Coronary artery (tissue), 2 donors: ENCODE measurements at regions not wholly inside any gene's neighbourhood (a gene's known extent, or its start where the extent isn't known, plus 50 kb on each side); places are given as distances from the start of the nearest gene placed in this dataset.

Experiments
- DNase-seq: peaks from one replicate; pipeline ENCODE4 v3.0.0-alpha.2; 2017; ENCODE audit warnings: low spot score
- H3K27ac ChIP-seq, 2 donors: fragments of 200-600 bp; sonication (generic); one replicate each; pipeline ENCODE4 v1.5.1; 2016 to 2019
- H3K4me3 ChIP-seq: fragments of 200-600 bp; sonication (generic); 2 replicates; pipeline ENCODE4 v1.5.1; 2016; ENCODE audit warnings: mild to moderate bottlenecking, moderate library complexity
- CTCF ChIP-seq: fragments of 200-600 bp; sonication (generic); IDR thresholded peaks from one replicate; pipeline ENCODE4 v1.5.1; 2019; ENCODE audit warnings: antibody characterized with exemption

GRCh38 chr11:115566180-115566764 is 62.1 kb upstream of the CADM1 start:
- DNase-seq = no peak
- Histone ChIP-seq H3K4me3 (no peak overlapping the region), H3K27ac (no peak overlapping the region)
- TF ChIP-seq CTCF = no peak

- H3K4me3 ChIP-seq = no peak overlapping the region
- DNase-seq = no peak
- TF ChIP-seq CTCF = no peak
- H3K27ac ChIP-seq = no peak overlapping the region
These were observed 60.6 kb upstream of the CADM1 start for GRCh38 chr11:115564851-115565250.

- no peak overlapping the region for H3K27ac ChIP-seq
- no peak overlapping the region for H3K4me3 ChIP-seq
- no peak for DNase-seq
- TF ChIP-seq CTCF = no peak
These were observed 56.9 kb upstream of the CADM1 start for GRCh38 chr11:115561116-115561515.

- no peak overlapping the region for H3K27ac ChIP-seq
- TF ChIP-seq CTCF = no peak
- no peak for DNase-seq
- no peak overlapping the region for H3K4me3 ChIP-seq
These were observed 54.4 kb upstream of the CADM1 start for GRCh38 chr11:115558635-115559034.

GRCh38 chr11:115557681-115558080 is 53.5 kb upstream of the CADM1 start:
- DNase-seq = no peak
- Histone ChIP-seq H3K4me3 (no peak overlapping the region), H3K27ac (no peak overlapping the region)
- TF ChIP-seq CTCF = no peak

- no peak overlapping the region for H3K4me3 ChIP-seq
- no peak for TF ChIP-seq CTCF
- no peak overlapping the region for H3K27ac ChIP-seq
- no peak for DNase-seq
These were observed 52.8 kb upstream of the CADM1 start for GRCh38 chr11:115556984-115557383.

- TF ChIP-seq CTCF = no peak
- DNase-seq = no peak
- H3K4me3 ChIP-seq = no peak overlapping the region
- H3K27ac ChIP-seq = no peak overlapping the region
These were observed 51.3 kb upstream of the CADM1 start for GRCh38 chr11:115555336-115556090.
